OCI-LY1 (cell line): ENCODE measurements at regions not wholly inside any gene's neighbourhood (a gene's known extent, or its start where the extent isn't known, plus 50 kb on each side); places are given as distances from the start of the nearest gene placed in this dataset.

Source experiments
- H2AFZ ChIP-seq: fragments of 200-600 bp; sonication (generic), shearing (Covaris generic); 2 replicates; pipeline ENCODE4 v1.6.0; 2014; ENCODE audit warnings: antibody characterized with exemption, mild to moderate bottlenecking, low read length
- H3F3A ChIP-seq: fragments of 200-600 bp; sonication (generic), shearing (Covaris generic); 2 replicates; pipeline ENCODE4 v1.6.0; 2014; ENCODE audit warnings: mild to moderate bottlenecking, antibody characterized with exemption, low read length, moderate library complexity; ENCODE audit not compliant: insufficient read depth
- H3K27ac ChIP-seq: fragments of 200-600 bp; sonication (generic); 2 replicates; pipeline ENCODE4 v1.5.1; 2014; ENCODE audit warnings: low read length, mixed run types, mild to moderate bottlenecking, low read depth; ENCODE audit not compliant: poor library complexity, severe bottlenecking
- H3K27me3 ChIP-seq: fragments of 200-600 bp; sonication (generic); 2 replicates; pipeline ENCODE4 v1.6.0; 2014; ENCODE audit warnings: antibody characterized with exemption, mild to moderate bottlenecking, low read length, moderate library complexity; ENCODE audit not compliant: insufficient read depth
- H3K36me3 ChIP-seq: fragments of 200-600 bp; sonication (generic); 2 replicates; pipeline ENCODE4 v1.6.1; 2014; ENCODE audit warnings: mild to moderate bottlenecking, antibody characterized with exemption, low read length, moderate library complexity, mixed read lengths; ENCODE audit not compliant: insufficient read depth
- H3K4me1 ChIP-seq: fragments of 200-600 bp; sonication (generic); 2 replicates; pipeline ENCODE4 v1.5.1; 2014; ENCODE audit warnings: mild to moderate bottlenecking, low read length, moderate library complexity; ENCODE audit not compliant: insufficient read depth, severe bottlenecking
- H3K4me2 ChIP-seq: fragments of 200-600 bp; sonication (generic), shearing (Covaris generic); 2 replicates; pipeline ENCODE4 v1.6.1; 2014; ENCODE audit warnings: low read length
- H3K4me3 ChIP-seq: fragments of 200-600 bp; sonication (generic); 2 replicates; pipeline ENCODE4 v1.5.1; 2014; ENCODE audit warnings: low read length, low read depth, mild to moderate bottlenecking, mixed read lengths; ENCODE audit not compliant: poor library complexity, severe bottlenecking
- H3K79me2 ChIP-seq: fragments of 200-600 bp; shearing (Covaris generic); 2 replicates; pipeline ENCODE4 v1.6.1; 2016; ENCODE audit warnings: mixed run types, low read length, mixed read lengths; ENCODE audit not compliant: insufficient read depth
- H3K9ac ChIP-seq: fragments of 200-600 bp; sonication (generic), shearing (Covaris generic); 2 replicates; pipeline ENCODE4 v1.6.1; 2014; ENCODE audit warnings: mild to moderate bottlenecking, low read length, mixed read lengths
- H3K9me2 ChIP-seq: fragments of 200-600 bp; sonication (generic), shearing (Covaris generic); 2 replicates; pipeline ENCODE4 v1.6.1; 2014; ENCODE audit warnings: low read depth, mild to moderate bottlenecking, low read length, mixed read lengths
- H3K9me3 ChIP-seq: fragments of 200-600 bp; shearing (Covaris generic); 2 replicates; pipeline ENCODE4 v1.6.1; 2014; ENCODE audit warnings: low read length, mixed read lengths
- H4K20me1 ChIP-seq: fragments of 200-600 bp; sonication (generic), shearing (Covaris generic); 2 replicates; pipeline ENCODE4 v1.6.0; 2016; ENCODE audit warnings: mild to moderate bottlenecking, low read length; ENCODE audit not compliant: insufficient read depth
- EZH2 ChIP-seq: fragments of 200-600 bp; sonication (generic), shearing (Covaris generic); IDR thresholded peaks from 2 replicates; pipeline ENCODE4 v1.8.0; 2017; ENCODE audit warnings: borderline replicate concordance, mixed run types, mild to moderate bottlenecking, antibody characterized with exemption, low read length, moderate library complexity, mixed read lengths
- TF ChIP-seq, protein P1 (sequence below): fragments of 200-600 bp; sonication (generic), shearing (Covaris generic); IDR thresholded peaks from 2 replicates; pipeline ENCODE4 v1.5.1; 2017; ENCODE audit warnings: mild to moderate bottlenecking, antibody characterized with exemption, low read length, moderate library complexity, mixed read lengths

DNA sequence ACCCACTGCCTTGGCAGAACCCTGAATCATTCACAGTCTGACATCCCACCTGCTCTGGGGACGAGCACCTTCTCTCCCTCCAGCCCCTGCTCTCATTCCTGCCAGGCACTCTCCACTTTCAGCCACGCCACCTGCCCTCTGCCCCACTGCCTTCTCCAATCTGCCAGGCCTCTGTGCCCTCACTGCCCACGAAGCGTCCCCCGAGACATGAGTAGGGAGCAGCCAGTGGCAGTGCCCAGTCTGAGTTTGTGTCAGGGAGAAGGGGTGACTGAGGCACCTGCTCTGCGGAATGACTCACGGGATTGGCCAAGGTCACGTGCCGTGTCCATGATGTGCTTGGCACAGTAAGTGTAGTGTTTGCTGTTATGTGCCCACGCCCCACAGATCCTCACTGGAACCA is 215.2 kb upstream of the PPP2R2D start:
- Histone ChIP-seq H3K9ac (no peak overlapping the region), H3F3A (no peaks in the 10 kb centered on the region), H4K20me1 (no peaks in the 10 kb centered on the region), H3K9me3 (no peaks in the 10 kb centered on the region), H3K4me1 (no peaks in the 10 kb centered on the region), H3K9me2 (no peaks in the 10 kb centered on the region), H3K79me2 (no peaks in the 10 kb centered on the region), H3K4me3 (no peak overlapping the region), H3K36me3 (no peaks in the 10 kb centered on the region), H2AFZ (no peak overlapping the region), H3K27me3 (no peaks in the 10 kb centered on the region), H3K4me2 (no peak overlapping the region), H3K27ac (no peak overlapping the region)
- no peak for TF ChIP-seq EZH2
- TF ChIP-seq, protein P1, sequence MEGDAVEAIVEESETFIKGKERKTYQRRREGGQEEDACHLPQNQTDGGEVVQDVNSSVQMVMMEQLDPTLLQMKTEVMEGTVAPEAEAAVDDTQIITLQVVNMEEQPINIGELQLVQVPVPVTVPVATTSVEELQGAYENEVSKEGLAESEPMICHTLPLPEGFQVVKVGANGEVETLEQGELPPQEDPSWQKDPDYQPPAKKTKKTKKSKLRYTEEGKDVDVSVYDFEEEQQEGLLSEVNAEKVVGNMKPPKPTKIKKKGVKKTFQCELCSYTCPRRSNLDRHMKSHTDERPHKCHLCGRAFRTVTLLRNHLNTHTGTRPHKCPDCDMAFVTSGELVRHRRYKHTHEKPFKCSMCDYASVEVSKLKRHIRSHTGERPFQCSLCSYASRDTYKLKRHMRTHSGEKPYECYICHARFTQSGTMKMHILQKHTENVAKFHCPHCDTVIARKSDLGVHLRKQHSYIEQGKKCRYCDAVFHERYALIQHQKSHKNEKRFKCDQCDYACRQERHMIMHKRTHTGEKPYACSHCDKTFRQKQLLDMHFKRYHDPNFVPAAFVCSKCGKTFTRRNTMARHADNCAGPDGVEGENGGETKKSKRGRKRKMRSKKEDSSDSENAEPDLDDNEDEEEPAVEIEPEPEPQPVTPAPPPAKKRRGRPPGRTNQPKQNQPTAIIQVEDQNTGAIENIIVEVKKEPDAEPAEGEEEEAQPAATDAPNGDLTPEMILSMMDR = no peak

GRCh38 chr10:131686781-131687420 is 213.9 kb upstream of the PPP2R2D start:
- Histone ChIP-seq H3K4me3 (no peak overlapping the region), H3K4me1 (no peaks in the 10 kb centered on the region), H3K9ac (no peak overlapping the region), H3K4me2 (no peak overlapping the region), H4K20me1 (no peaks in the 10 kb centered on the region), H3K79me2 (no peaks in the 10 kb centered on the region), H3K27ac (no peak overlapping the region), H3K36me3 (no peaks in the 10 kb centered on the region), H3K27me3 (no peaks in the 10 kb centered on the region), H2AFZ (no peak overlapping the region), H3K9me2 (no peaks in the 10 kb centered on the region), H3F3A (no peaks in the 10 kb centered on the region), H3K9me3 (no peaks in the 10 kb centered on the region)
- no peak for TF ChIP-seq EZH2
- TF ChIP-seq, protein P1 = no peak

DNA sequence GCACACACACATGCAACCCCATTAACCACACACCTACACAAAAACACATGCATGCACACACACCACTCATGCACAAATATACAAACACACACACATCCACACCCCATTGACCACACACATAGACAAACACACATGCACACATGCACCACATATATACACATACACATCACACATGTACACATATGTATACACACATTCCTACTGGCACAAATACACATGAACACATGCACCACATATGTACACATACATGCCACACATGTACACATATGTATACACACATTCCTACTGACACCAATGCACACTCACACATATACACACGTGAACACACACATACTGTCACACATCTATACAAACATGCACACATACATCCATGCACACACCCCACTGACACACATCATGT is 212.5 kb upstream of the PPP2R2D start:
- Histone ChIP-seq H2AFZ (no peak overlapping the region), H3K4me3 (no peak overlapping the region), H3K27me3 (no peaks in the 10 kb centered on the region), H3K9me3 (no peaks in the 10 kb centered on the region), H3K4me2 (no peak overlapping the region), H3K36me3 (no peaks in the 10 kb centered on the region), H3F3A (no peaks in the 10 kb centered on the region), H3K79me2 (no peaks in the 10 kb centered on the region), H4K20me1 (no peaks in the 10 kb centered on the region), H3K27ac (no peak overlapping the region), H3K9ac (no peak overlapping the region), H3K4me1 (no peaks in the 10 kb centered on the region), H3K9me2 (no peaks in the 10 kb centered on the region)
- TF ChIP-seq EZH2 = no peak
- TF ChIP-seq, protein P1 = no peak
